Parathyroid adenoma (tissue), 2 donors: ENCODE measurements at regions not wholly inside any gene's neighbourhood (a gene's known extent, or its start where the extent isn't known, plus 50 kb on each side); places are given as distances from the start of the nearest gene placed in this dataset.

Experiments used
- H2AFZ ChIP-seq: fragments of 300-600 bp; sonication (generic); one replicate; pipeline ENCODE4 v1.7.0; 2017; ENCODE audit warnings: antibody characterized with exemption, mild to moderate bottlenecking
- H3K27ac ChIP-seq: fragments of 300-600 bp; sonication (generic); one replicate; pipeline ENCODE4 v1.7.0; 2017
- H3K27me3 ChIP-seq: fragments of 300-600 bp; sonication (generic); one replicate; pipeline ENCODE4 v1.7.0; 2017; ENCODE audit warnings: low read length; ENCODE audit not compliant: control insufficient read depth, insufficient read depth
- H3K36me3 ChIP-seq: fragments of 300-600 bp; sonication (generic); one replicate; pipeline ENCODE4 v1.7.0; 2017; ENCODE audit warnings: low read length; ENCODE audit not compliant: control insufficient read depth, insufficient read depth
- H3K4me1 ChIP-seq: fragments of 300-600 bp; sonication (generic); one replicate; pipeline ENCODE4 v1.7.0; 2017; ENCODE audit warnings: control low read depth
- H3K4me2 ChIP-seq: fragments of 300-600 bp; sonication (generic); one replicate; pipeline ENCODE4 v1.7.0; 2017; ENCODE audit warnings: low read length
- H3K4me3 ChIP-seq: fragments of 300-600 bp; sonication (generic); one replicate; pipeline ENCODE4 v1.7.0; 2017; ENCODE audit warnings: low read depth, low read length
- H3K79me2 ChIP-seq: fragments of 300-600 bp; sonication (generic); one replicate; pipeline ENCODE4 v1.7.0; 2017; ENCODE audit warnings: control low read depth
- H3K9ac ChIP-seq: fragments of 300-600 bp; sonication (generic); one replicate; pipeline ENCODE4 v1.7.0; 2017; ENCODE audit warnings: mild to moderate bottlenecking
- H3K9me3 ChIP-seq: fragments of 300-600 bp; sonication (generic); one replicate; pipeline ENCODE4 v1.7.0; 2017; ENCODE audit warnings: low read length; ENCODE audit not compliant: control insufficient read depth
- TF ChIP-seq, protein P1 (sequence below): fragments of 300-600 bp; sonication (generic); IDR thresholded peaks from one replicate; pipeline ENCODE4 v1.7.0; 2017; ENCODE audit warnings: antibody characterized with exemption, mild to moderate bottlenecking
- donor health status: primary hyperparathyroidism.

DNA sequence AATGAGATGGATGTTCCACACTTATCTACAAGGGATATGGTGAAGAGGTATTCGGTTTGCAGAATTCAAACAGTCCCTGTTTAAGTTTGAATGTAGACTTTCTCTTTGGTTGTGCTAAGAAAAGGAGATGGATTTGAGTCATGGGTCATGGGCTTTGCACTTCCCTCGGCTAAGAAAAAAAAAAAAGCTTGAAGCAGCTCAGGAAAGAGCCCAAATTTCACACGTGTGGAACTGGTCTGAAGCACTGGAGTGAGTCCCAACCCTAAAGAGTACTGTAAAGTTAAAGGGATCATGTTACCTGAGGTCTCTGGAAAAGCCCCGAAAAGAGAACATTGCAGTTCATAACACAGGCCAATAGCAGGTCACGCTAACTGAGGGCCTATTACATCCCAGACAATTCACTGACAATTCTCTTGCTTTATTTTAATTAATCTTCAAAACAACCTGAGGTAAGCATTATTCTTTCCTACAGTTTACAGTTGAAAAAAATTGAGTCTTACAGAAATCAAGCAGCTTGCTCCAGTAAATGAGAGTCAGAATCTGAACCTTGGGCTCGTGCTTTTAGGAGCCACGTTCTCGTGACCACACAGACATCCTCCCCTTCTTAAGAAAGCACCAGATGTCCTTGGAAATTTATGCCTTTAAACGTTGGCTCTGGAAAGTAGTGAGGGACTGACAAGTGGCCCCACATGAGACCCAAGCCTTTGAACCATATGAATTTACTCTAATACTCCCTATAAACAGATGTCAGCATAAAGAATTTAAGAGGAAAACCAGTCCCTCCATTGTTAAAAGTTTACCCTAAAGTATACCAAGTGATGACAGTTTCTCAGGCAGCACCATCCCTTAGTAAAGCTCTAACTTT, 89.3 kb downstream of the MAD2L1 start:
- Histone ChIP-seq H3K9ac (no peak overlapping the region), H3K36me3 (no peaks in the 10 kb centered on the region), H3K9me3 (no peaks in the 10 kb centered on the region), H2AFZ (no peak overlapping the region), H3K27me3 (no peaks in the 10 kb centered on the region), H3K4me2 (no peak overlapping the region), H3K79me2 (no peaks in the 10 kb centered on the region), H3K4me3 (no peak overlapping the region), H3K27ac (no peak overlapping the region), H3K4me1 (no peaks in the 10 kb centered on the region)
- TF ChIP-seq, protein P1, sequence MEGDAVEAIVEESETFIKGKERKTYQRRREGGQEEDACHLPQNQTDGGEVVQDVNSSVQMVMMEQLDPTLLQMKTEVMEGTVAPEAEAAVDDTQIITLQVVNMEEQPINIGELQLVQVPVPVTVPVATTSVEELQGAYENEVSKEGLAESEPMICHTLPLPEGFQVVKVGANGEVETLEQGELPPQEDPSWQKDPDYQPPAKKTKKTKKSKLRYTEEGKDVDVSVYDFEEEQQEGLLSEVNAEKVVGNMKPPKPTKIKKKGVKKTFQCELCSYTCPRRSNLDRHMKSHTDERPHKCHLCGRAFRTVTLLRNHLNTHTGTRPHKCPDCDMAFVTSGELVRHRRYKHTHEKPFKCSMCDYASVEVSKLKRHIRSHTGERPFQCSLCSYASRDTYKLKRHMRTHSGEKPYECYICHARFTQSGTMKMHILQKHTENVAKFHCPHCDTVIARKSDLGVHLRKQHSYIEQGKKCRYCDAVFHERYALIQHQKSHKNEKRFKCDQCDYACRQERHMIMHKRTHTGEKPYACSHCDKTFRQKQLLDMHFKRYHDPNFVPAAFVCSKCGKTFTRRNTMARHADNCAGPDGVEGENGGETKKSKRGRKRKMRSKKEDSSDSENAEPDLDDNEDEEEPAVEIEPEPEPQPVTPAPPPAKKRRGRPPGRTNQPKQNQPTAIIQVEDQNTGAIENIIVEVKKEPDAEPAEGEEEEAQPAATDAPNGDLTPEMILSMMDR = no peak

DNA sequence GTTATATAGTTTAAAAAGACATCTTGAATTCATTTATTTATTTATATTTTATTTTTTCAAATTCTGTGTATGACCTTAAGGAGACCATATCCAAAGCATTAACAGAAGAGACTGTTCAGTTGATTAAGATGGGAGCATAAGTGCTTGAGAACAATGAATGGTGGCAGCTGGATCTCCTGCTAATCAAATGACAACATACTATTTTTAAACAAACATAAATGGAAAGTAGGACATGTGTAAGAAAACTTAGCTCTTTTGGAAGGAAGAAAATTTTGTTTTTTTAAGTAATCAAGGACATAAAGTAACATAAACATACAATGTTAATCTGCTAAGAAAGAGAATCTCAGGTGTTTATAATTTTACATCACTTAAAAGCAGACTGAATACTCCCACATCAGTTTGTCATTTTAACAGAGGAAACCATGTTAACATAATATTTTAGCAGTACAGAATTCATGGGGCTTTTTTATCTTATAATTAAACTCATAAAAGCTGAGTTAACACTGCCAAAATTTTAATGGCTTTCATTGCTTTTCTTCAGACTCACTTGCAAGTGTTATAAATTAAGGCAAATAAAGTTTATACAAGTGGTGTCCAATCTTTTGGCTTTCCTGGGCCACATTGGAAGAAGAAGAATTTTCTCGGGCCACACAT, 95.1 kb downstream of the MAD2L1 start:
- TF ChIP-seq, protein P1 = no peak
- Histone ChIP-seq H3K36me3 (no peaks in the 10 kb centered on the region), H3K27me3 (no peaks in the 10 kb centered on the region), H3K79me2 (no peaks in the 10 kb centered on the region), H3K27ac (no peak overlapping the region), H3K9ac (no peak overlapping the region), H3K4me3 (no peak overlapping the region), H3K4me1 (no peaks in the 10 kb centered on the region), H2AFZ (no peak overlapping the region), H3K4me2 (no peak overlapping the region), H3K9me3 (no peaks in the 10 kb centered on the region)

DNA sequence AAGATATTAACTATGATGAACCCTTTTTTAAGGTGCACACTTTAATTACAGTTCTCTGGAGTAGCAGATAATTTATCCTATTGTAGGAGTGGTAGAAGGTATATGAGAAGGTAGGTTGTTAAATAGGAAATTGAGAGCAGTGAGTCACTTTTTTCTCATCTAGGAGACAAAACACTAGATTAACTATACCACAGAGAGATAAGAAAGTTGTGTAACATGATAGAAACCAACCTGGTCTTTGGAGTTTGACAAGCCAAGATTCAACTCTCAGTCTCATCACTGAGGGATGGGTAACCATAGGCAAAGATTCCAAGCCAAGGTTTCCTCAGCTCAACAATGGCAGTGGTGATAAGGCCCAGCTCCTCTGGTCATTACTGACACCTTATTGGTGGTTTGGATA, 104.0 kb downstream of the MAD2L1 start:
- H3K79me2 ChIP-seq = no peaks in the 10 kb centered on the region
- H3K4me1 ChIP-seq = no peaks in the 10 kb centered on the region
- no peaks in the 10 kb centered on the region for H3K36me3 ChIP-seq
- H3K9ac ChIP-seq = no peak overlapping the region
- no peaks in the 10 kb centered on the region for H3K9me3 ChIP-seq
- TF ChIP-seq, protein P1 = no peak
- no peak overlapping the region for H2AFZ ChIP-seq
- no peak overlapping the region for H3K27ac ChIP-seq
- H3K27me3 ChIP-seq = no peaks in the 10 kb centered on the region
- no peak overlapping the region for H3K4me3 ChIP-seq
- H3K4me2 ChIP-seq = no peak overlapping the region

DNA sequence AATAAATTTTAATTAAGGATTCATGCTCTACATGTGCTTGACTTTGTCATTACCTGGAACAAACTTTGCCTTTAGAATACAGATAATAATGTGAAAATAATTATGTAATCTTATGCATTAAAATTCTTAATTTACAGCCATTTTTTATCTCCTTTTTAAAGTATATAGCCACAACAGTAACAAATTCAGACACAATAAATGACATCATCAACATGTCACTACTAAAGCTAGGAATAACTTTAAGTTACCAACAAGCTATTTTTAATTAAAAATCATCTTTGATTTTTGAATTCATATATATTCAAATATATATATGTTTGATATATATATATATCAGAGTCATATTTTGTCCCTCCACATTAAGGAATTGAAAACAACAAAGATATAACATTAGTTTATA, 107.7 kb downstream of the MAD2L1 start:
- TF ChIP-seq, protein P1 = no peak
- Histone ChIP-seq H2AFZ (no peak overlapping the region), H3K27me3 (no peaks in the 10 kb centered on the region), H3K9me3 (no peaks in the 10 kb centered on the region), H3K36me3 (no peaks in the 10 kb centered on the region), H3K27ac (no peak overlapping the region), H3K9ac (no peak overlapping the region), H3K4me3 (no peak overlapping the region), H3K79me2 (no peaks in the 10 kb centered on the region), H3K4me2 (no peak overlapping the region), H3K4me1 (no peaks in the 10 kb centered on the region)
